ENCODE measurements at regions not wholly inside any gene's neighbourhood (a gene's known extent, or its start where the extent isn't known, plus 50 kb on each side); places are given as distances from the start of the nearest gene placed in this dataset.

DNA sequence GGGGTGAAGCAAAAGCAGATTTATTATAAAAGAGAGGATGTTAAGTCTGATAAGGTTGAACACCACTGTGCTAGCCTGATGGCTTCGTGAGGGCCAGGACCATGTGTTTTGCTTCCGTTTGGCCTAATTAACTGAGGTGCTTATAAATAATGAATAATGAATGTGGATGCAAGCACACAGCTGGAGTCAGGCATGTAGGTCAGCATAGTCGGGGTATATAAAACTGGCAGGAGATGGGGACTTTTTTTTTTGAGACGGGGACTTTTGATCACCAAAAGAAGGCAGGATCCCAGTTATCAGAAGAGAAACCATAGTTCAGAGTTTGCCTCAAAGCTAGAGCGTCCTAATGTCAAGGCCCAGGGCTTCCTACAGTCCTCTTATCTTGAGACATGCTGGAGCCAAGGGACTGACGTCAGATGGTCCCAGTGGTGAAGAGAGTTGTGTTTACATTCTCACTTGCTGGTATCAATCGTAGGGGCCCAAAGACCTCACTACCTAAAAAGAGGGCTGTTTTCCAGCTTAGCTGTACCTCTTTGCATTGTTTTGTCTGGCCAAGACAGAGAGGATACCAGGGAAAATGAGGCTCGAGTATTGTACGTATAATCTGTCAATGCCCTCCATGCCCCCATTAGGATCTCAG lies 50.4 kb downstream of the RTL9 start:
- POLR2A ChIA-PET = interaction anchor here (1.5 kb wide), 1 partner anchor 9 kb away, joined by 4 read pairs; no protein-coding TSS in a partner anchor
- CTCF ChIA-PET = interaction anchor here (0.5 to 14.3 kb wide), 24 partner anchors 8 to 677 kb away, joined by 3 to 464 read pairs (median 4); no protein-coding TSS in a partner anchor
- Histone ChIP-seq H3K9me3 (ENCODE audit: control insufficient read depth, insufficient read depth, low read length) (no peaks in the 10 kb centered on the region), H3K27me3 (ENCODE audit: control insufficient read depth, insufficient read depth, low read length) (no peaks in the 10 kb centered on the region), H3K27ac (ENCODE audit: low read depth, low read length) (no peak overlapping the region), H3K4me3 (ENCODE audit: low read depth, low read length) (no peak overlapping the region)
- TF ChIP-seq, protein P1, sequence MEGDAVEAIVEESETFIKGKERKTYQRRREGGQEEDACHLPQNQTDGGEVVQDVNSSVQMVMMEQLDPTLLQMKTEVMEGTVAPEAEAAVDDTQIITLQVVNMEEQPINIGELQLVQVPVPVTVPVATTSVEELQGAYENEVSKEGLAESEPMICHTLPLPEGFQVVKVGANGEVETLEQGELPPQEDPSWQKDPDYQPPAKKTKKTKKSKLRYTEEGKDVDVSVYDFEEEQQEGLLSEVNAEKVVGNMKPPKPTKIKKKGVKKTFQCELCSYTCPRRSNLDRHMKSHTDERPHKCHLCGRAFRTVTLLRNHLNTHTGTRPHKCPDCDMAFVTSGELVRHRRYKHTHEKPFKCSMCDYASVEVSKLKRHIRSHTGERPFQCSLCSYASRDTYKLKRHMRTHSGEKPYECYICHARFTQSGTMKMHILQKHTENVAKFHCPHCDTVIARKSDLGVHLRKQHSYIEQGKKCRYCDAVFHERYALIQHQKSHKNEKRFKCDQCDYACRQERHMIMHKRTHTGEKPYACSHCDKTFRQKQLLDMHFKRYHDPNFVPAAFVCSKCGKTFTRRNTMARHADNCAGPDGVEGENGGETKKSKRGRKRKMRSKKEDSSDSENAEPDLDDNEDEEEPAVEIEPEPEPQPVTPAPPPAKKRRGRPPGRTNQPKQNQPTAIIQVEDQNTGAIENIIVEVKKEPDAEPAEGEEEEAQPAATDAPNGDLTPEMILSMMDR (IDR thresholded peaks at IDR 0.05; ENCODE audit: low read depth, low read length) = no peak
- no peak for DNase-seq (ENCODE audit: low read depth, low spot score)

DNA sequence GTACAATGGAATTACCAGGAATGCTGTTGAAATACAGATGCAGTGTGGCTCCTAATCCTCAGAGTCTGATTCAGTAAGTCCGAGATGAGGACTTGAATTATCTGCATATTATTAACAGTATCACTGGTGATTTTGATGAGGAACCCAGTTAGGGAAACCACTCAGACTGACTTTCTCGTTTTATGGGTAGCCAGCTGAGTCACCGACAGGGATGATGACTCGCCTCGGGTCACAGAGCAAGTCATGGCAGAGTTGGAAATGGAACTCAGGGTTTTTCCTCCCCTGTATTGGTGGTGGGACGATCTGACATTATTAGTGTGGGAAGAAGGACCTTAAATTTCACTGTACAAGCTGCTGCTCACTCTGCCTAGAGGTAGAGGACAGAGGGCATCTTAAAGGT lies 51.3 kb downstream of the RTL9 start:
- TF ChIP-seq, protein P1 (IDR thresholded peaks at IDR 0.05; ENCODE audit: low read depth, low read length) = no peak
- H3K9me3 ChIP-seq (ENCODE audit: control insufficient read depth, insufficient read depth, low read length) = no peaks in the 10 kb centered on the region
- H3K27ac ChIP-seq (ENCODE audit: low read depth, low read length) = no peak overlapping the region
- CTCF ChIA-PET = interaction anchor here (1.0 to 14.3 kb wide), 6 partner anchors 9 to 263 kb away, joined by 3 to 464 read pairs (median 8); no protein-coding TSS in a partner anchor
- no peak for DNase-seq (ENCODE audit: low read depth, low spot score)
- POLR2A ChIA-PET = interaction anchor here (1.5 kb wide), 1 partner anchor 8 kb away, joined by 4 read pairs; no protein-coding TSS in a partner anchor
- no peaks in the 10 kb centered on the region for H3K27me3 ChIP-seq (ENCODE audit: control insufficient read depth, insufficient read depth, low read length)
- no peak overlapping the region for H3K4me3 ChIP-seq (ENCODE audit: low read depth, low read length)

DNA sequence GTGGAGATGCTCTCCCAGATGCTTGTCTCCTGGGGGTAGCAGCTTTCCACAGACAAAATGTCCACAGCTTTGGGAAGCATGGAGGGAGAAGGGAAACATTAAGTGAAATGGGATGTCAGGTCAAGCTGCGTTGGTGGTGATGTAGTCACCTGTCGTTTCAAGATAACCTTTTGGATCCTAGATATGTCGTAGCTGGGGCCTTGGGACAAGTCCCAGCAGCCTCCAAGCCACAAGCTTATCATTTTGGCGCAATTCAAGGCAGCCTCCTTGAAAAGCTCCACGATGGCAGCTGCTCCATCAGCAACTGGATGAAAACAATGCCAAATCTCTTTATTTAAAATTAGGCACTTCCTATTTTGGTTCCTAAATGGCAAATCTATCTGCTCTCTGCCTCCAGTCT lies 52.0 kb downstream of the RTL9 start:
- Histone ChIP-seq H3K27ac (ENCODE audit: low read depth, low read length) (no peak overlapping the region), H3K27me3 (ENCODE audit: control insufficient read depth, insufficient read depth, low read length) (no peaks in the 10 kb centered on the region), H3K4me3 (ENCODE audit: low read depth, low read length) (no peak overlapping the region), H3K9me3 (ENCODE audit: control insufficient read depth, insufficient read depth, low read length) (no peaks in the 10 kb centered on the region)
- DNase-seq (ENCODE audit: low read depth, low spot score) = no peak
- POLR2A ChIA-PET = no interaction called here
- TF ChIP-seq, protein P1 (IDR thresholded peaks at IDR 0.05; ENCODE audit: low read depth, low read length) = no peak
- CTCF ChIA-PET = interaction anchor here (1.0 to 14.3 kb wide), 4 partner anchors 8 to 264 kb away, joined by 3 to 464 read pairs (median 17); no protein-coding TSS in a partner anchor

DNA sequence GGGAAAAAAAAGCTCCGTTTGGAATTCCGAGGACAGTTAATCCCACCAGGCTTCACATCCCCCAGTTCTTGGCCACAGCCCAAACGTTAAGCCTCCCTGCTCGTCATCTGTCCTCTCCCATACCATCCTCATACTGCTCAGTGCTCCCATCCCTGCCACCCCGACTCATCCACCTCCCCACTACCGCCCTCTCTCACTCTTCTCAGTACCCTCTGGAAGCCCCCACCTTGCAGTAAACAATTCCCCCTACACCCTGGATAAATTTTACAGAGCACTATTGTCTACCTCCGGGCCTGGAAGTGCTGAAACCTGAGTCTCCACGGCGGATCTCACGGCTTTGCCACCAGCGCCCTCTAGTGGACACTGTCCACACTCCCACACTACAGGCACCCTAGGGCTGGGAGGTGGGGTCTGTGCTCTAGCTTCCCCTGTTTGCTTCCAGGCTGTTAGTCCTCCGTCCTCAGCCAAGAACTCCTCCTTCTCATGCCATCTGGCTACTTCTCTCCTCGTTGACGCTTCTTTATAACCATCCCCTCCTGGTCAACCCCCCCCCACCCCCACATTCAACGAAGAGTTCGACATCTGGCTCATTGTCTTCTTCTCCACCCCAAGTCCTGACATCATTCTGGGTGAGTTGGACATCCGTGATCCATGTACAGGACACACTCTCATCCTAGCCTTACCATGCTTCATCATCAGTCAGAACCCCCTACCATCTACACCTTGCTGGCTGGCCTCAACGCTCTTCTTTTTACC lies 54.5 kb downstream of the RTL9 start:
- CTCF ChIA-PET = interaction anchor here (0.5 to 14.3 kb wide), 25 partner anchors 9 to 434 kb away, joined by 3 to 464 read pairs (median 4); no protein-coding TSS in a partner anchor
- Histone ChIP-seq H3K27me3 (ENCODE audit: control insufficient read depth, insufficient read depth, low read length) (no peaks in the 10 kb centered on the region), H3K9me3 (ENCODE audit: control insufficient read depth, insufficient read depth, low read length) (no peaks in the 10 kb centered on the region), H3K27ac (ENCODE audit: low read depth, low read length) (no peak overlapping the region), H3K4me3 (ENCODE audit: low read depth, low read length) (no peak overlapping the region)
- no peak for DNase-seq (ENCODE audit: low read depth, low spot score)
- TF ChIP-seq, protein P1 (IDR thresholded peaks at IDR 0.05; ENCODE audit: low read depth, low read length) = peak; percentile 80
- POLR2A ChIA-PET = interaction anchor here (0.7 to 1.0 kb wide), 3 partner anchors 203 to 253 kb away, joined by 3 to 4 read pairs (median 3); no protein-coding TSS in a partner anchor
